Prostate gland (tissue), 2 donors: ENCODE measurements at regions not wholly inside any gene's neighbourhood (a gene's known extent, or its start where the extent isn't known, plus 50 kb on each side); places are given as distances from the start of the nearest gene placed in this dataset.
"Not testable (repeated sequence)": the region's sequence is repeated elsewhere in the genome, so short reads cannot be mapped to it uniquely, and the experiment has no call there.

ENCODE experiments used
- DNase-seq: peaks from one replicate; pipeline ENCODE4 v3.0.0-alpha.2; 2019; ENCODE audit warnings: low spot score
- H3K27ac ChIP-seq, 2 donors: fragments of 200-600 bp; sonication (generic); 2 replicates each; pipeline ENCODE4 v1.5.1; 2017 to 2019
- H3K27me3 ChIP-seq: fragments of 200-600 bp; sonication (generic); replicated peaks from 2 replicates; pipeline ENCODE4 v1.5.1; 2019; ENCODE audit not compliant: insufficient read depth
- H3K36me3 ChIP-seq, 2 donors: fragments of 200-600 bp; sonication (generic); 1 replicate in 1 of 2; 2 replicates in 1 of 2; pipeline versions ENCODE4 v1.5.1 to v1.8.1; 2017 to 2019
- H3K4me1 ChIP-seq: fragments of 200-600 bp; sonication (generic); replicated peaks from 2 replicates; pipeline ENCODE4 v1.5.1; 2019
- H3K4me3 ChIP-seq, 2 donors: fragments of 200-600 bp; sonication (generic); 2 replicates each; pipeline ENCODE4 v1.5.1; 2017 to 2019
- H3K9me3 ChIP-seq: fragments of 200-600 bp; sonication (generic); 2 replicates; pipeline ENCODE4 v1.5.1; 2017
- CTCF ChIP-seq, 4 experiments: fragments of 200-600 bp in 2 of 4; fragments of 450-650 bp in 2 of 4; sonication (generic) in 2 of 4; IDR thresholded peaks; 1 replicate in 3 of 4; 2 replicates in 1 of 4; pipeline ENCODE4 v1.5.1; 2016 to 2019; ENCODE audit warnings: antibody characterized with exemption in 4 of 4, mild to moderate bottlenecking in 2 of 4, moderate library complexity in 2 of 4
- POLR2A ChIP-seq: fragments of 450-650 bp; IDR thresholded peaks from one replicate; pipeline ENCODE4 v1.6.1; 2016; ENCODE audit warnings: antibody characterized with exemption, mild to moderate bottlenecking
- POLR2AphosphoS5 ChIP-seq: sonication (generic); formaldehyde crosslinking; IDR thresholded peaks from one replicate; pipeline ENCODE4 v1.6.1; 2017; ENCODE audit warnings: antibody characterized with exemption
- WGBS: methylation state at CpG from one replicate; pipeline ENCODE4 v1.1.5; 2018; 5-methylcytosine and 5-hydroxymethylcytosine counted together
- intact Hi-C: fragments of 100-400 bp; cut with DNase I; formaldehyde crosslinking; loops from one replicate; pipeline ENCODE4 v1.14.2; 2022

- TF ChIP-seq POLR2AphosphoS5 (no peak), CTCF (IDR thresholded peaks at IDR 0.05) (no peak), POLR2A (no peak)
- WGBS, result 54% methylated on average over 2 of the region's 2 CpGs
- no peak overlapping the region for H3K27ac ChIP-seq
- H3K27me3 ChIP-seq, result no peaks in the 10 kb centered on the region
- H3K36me3 ChIP-seq, result no peaks in the 10 kb centered on the region
- H3K4me3 ChIP-seq, result no peak overlapping the region
- H3K9me3 ChIP-seq, result no peaks in the 10 kb centered on the region
- DNase-seq, result no peak
- intact Hi-C loops, result no loop called here
- no peaks in the 10 kb centered on the region for H3K4me1 ChIP-seq
Observed at GRCh38 chr18:28728891-28729290, 552.0 kb upstream of the CDH2 start.

- H3K36me3 ChIP-seq, DNase-seq, H3K9me3 ChIP-seq, H3K27ac ChIP-seq, H3K4me1 ChIP-seq, H3K4me3 ChIP-seq, intact Hi-C loops, H3K27me3 ChIP-seq: not testable (repeated sequence)
- 88% methylated on average over 4 of the region's 4 CpGs for WGBS
Observed at GRCh38 chr18:28727189-28727588, 550.3 kb upstream of the CDH2 start.

GRCh38 chr18:28725876-28726275 is 548.9 kb upstream of the CDH2 start:
- no peak overlapping the region for H3K27ac ChIP-seq
- WGBS, result 71% methylated on average over 2 of the region's 2 CpGs

GRCh38 chr18:28723506-28723905 is 546.6 kb upstream of the CDH2 start:
- TF ChIP-seq CTCF (IDR thresholded peaks at IDR 0.05), result no peak
- TF ChIP-seq POLR2A, result no peak
- TF ChIP-seq POLR2AphosphoS5, result no peak
- WGBS, result 94% methylated on average over 2 of the region's 2 CpGs
- no peaks in the 10 kb centered on the region for H3K9me3 ChIP-seq
- no peak overlapping the region for H3K27ac ChIP-seq
- no peaks in the 10 kb centered on the region for H3K27me3 ChIP-seq
- H3K36me3 ChIP-seq, result no peaks in the 10 kb centered on the region
- intact Hi-C loops, result no loop called here
- no peak overlapping the region for H3K4me3 ChIP-seq
- no peaks in the 10 kb centered on the region for H3K4me1 ChIP-seq
- DNase-seq, result no peak

More at GRCh38 chr18:28725876-28726275, 548.9 kb upstream of the CDH2 start:
- Histone ChIP-seq H3K4me1 (no peaks in the 10 kb centered on the region), H3K9me3 (no peaks in the 10 kb centered on the region), H3K4me3 (no peak overlapping the region), H3K27me3 (no peaks in the 10 kb centered on the region), H3K36me3 (no peaks in the 10 kb centered on the region)
- no peak for TF ChIP-seq POLR2AphosphoS5
- TF ChIP-seq POLR2A, result no peak
- TF ChIP-seq CTCF (IDR thresholded peaks at IDR 0.05), result no peak
- intact Hi-C loops, result no loop called here
- no peak for DNase-seq

GRCh38 chr18:28718696-28719095 is 541.8 kb upstream of the CDH2 start:
- no peak for TF ChIP-seq POLR2AphosphoS5
- TF ChIP-seq POLR2A, result no peak
- no peak for TF ChIP-seq CTCF (IDR thresholded peaks at IDR 0.05)
- no peaks in the 10 kb centered on the region for H3K9me3 ChIP-seq
- intact Hi-C loops, result loop anchor here (10.0 kb wide), 1 partner anchor 76 kb away; no protein-coding TSS in a partner anchor
- H3K4me1 ChIP-seq, result no peaks in the 10 kb centered on the region
- H3K4me3 ChIP-seq, result no peak overlapping the region
- H3K36me3 ChIP-seq, result no peaks in the 10 kb centered on the region
- H3K27me3 ChIP-seq, result no peaks in the 10 kb centered on the region
- DNase-seq, result no peak
- no peak overlapping the region for H3K27ac ChIP-seq
